ENCODE measurements at regions not wholly inside any gene's neighbourhood (a gene's known extent, or its start where the extent isn't known, plus 50 kb on each side); places are given as distances from the start of the nearest gene placed in this dataset.
A peak's percentile ranks its signal among the peaks of the same experiment; 100 is the strongest.

DNA sequence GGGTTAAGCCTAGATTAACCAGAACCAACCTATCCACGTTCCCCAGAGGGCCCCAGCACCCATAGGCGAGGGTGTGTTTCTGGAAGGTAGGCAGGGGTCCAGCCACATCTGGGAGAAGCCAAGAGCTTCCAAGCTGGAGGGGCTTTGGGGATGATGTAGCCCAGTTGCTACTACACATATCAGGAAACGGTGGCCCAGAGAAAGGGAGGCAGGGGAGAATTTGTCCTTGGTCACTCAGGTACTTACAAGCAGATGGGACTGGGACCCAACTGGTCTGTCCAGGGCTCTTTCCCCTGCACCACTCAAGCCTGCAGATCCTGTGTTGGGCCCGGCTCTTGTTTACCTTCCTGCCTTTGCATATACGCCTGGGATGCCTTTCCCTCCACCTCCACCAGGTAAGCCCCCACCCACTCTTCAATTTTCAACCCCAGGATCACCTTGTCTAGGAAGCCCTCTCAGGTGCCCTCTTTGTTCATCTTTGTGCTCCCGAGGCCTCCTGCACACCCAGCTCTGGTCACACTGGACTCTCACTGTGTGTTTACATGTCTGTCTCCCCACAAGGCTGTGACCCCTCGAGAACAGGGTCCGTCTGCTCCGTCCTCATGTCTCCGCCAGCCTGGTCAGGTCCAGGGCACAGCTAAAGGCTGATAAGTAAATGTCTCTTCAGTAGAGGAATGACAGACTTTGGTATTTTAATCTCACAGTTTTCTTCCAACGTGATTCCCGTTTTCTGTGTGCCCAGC lies 204.4 kb upstream of the LINGO1 start:
- ATAC-seq (ENCODE audit: low read depth) (no peak), DNase-seq (ENCODE audit: low spot score) (peak; percentile 59)
- H3K4me3 ChIP-seq (ENCODE audit: severe bottlenecking) = no peak overlapping the region
- TF ChIP-seq, protein P1, sequence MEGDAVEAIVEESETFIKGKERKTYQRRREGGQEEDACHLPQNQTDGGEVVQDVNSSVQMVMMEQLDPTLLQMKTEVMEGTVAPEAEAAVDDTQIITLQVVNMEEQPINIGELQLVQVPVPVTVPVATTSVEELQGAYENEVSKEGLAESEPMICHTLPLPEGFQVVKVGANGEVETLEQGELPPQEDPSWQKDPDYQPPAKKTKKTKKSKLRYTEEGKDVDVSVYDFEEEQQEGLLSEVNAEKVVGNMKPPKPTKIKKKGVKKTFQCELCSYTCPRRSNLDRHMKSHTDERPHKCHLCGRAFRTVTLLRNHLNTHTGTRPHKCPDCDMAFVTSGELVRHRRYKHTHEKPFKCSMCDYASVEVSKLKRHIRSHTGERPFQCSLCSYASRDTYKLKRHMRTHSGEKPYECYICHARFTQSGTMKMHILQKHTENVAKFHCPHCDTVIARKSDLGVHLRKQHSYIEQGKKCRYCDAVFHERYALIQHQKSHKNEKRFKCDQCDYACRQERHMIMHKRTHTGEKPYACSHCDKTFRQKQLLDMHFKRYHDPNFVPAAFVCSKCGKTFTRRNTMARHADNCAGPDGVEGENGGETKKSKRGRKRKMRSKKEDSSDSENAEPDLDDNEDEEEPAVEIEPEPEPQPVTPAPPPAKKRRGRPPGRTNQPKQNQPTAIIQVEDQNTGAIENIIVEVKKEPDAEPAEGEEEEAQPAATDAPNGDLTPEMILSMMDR (IDR thresholded peaks at IDR 0.05; ENCODE audit: poor library complexity, severe bottlenecking) = no peak
- H3K27me3 ChIP-seq (ENCODE audit: insufficient read depth, poor library complexity, severe bottlenecking) = no peaks in the 10 kb centered on the region
- H3K27ac ChIP-seq (ENCODE audit: poor library complexity, severe bottlenecking) = no peak overlapping the region
- H3K36me3 ChIP-seq (ENCODE audit: low read depth) = no peaks in the 10 kb centered on the region
- no peaks in the 10 kb centered on the region for H3K9me3 ChIP-seq (ENCODE audit: severe bottlenecking)
- H3K4me1 ChIP-seq (ENCODE audit: insufficient read depth, poor library complexity, severe bottlenecking) = peaks cover 13% of the 10 kb centered on the region

DNA sequence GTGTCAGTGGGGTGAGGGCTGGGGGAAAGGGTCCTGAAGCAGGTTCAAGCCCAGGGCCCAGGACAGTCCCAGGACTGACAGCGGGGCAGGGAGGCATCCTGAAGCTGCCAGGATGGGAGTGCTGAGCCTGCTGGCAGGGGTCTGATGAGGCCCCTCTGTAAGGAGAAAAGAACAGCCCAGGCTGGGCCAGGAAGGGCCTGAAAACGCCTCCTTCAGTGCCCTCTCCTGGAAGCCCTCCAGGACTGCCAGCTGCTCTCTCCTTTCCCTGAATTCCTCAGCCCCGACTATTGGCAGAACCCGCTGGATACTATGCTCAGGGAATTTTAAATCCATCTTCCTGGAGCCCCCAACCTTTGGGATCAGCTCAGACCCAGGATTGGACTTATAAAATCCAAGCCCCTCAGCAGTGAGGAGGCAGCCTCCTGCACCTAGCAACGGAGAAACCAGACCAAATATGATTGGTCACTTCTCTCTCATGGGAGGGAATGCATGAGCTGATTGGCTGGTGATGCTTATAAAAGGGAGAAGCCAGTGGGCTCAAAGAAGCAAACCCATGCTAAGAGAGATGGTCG lies 203.5 kb upstream of the LINGO1 start:
- DNase-seq (ENCODE audit: low spot score) (peak; percentile 49), ATAC-seq (ENCODE audit: low read depth) (no peak)
- Histone ChIP-seq H3K36me3 (ENCODE audit: low read depth) (no peaks in the 10 kb centered on the region), H3K27ac (ENCODE audit: poor library complexity, severe bottlenecking) (no peak overlapping the region), H3K4me3 (ENCODE audit: severe bottlenecking) (no peak overlapping the region), H3K27me3 (ENCODE audit: insufficient read depth, poor library complexity, severe bottlenecking) (no peaks in the 10 kb centered on the region), H3K4me1 (ENCODE audit: insufficient read depth, poor library complexity, severe bottlenecking) (peaks cover 4% of the 10 kb centered on the region), H3K9me3 (ENCODE audit: severe bottlenecking) (no peaks in the 10 kb centered on the region)
- TF ChIP-seq, protein P1 (IDR thresholded peaks at IDR 0.05; ENCODE audit: poor library complexity, severe bottlenecking) = no peak

DNA sequence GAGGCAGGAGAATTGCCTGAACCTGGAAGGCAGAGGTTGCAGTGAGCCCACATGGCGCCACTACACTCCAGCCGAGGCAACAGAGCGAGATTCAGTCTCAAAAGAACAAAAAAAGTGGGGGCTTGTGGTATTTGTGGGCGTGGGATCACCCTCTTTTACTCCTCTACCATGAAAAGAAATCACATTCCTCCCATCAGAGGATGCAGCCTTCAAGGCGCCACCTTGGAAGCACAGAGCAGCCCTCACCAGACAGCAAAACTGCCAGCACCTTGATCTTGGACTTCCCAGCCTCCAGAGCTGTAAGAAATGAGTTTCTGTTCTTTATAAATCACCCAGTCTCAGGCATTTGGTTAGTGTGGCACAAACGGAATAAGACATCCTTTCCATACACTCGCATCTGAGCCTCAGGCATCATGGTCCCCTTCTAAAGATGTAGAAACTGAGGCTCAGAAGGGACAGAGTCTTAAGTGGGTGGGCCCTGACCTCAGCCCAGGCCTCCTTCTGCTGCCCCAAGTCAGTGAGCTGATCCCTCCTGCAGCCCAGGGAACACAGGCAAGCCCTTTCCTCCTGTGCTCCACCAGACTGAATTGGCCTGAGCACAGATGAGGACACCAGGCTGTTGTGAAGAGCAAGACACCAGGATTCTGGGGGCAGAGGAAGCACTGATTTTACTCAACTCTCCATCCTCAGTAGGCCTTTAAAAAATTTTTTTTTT lies 201.7 kb upstream of the LINGO1 start:
- no peak for ATAC-seq (ENCODE audit: low read depth)
- TF ChIP-seq, protein P1 (IDR thresholded peaks at IDR 0.05; ENCODE audit: poor library complexity, severe bottlenecking) = no peak
- no peaks in the 10 kb centered on the region for H3K4me1 ChIP-seq (ENCODE audit: insufficient read depth, poor library complexity, severe bottlenecking)
- no peaks in the 10 kb centered on the region for H3K9me3 ChIP-seq (ENCODE audit: severe bottlenecking)
- H3K36me3 ChIP-seq (ENCODE audit: low read depth) = no peaks in the 10 kb centered on the region
- no peak overlapping the region for H3K27ac ChIP-seq (ENCODE audit: poor library complexity, severe bottlenecking)
- no peak overlapping the region for H3K4me3 ChIP-seq (ENCODE audit: severe bottlenecking)
- H3K27me3 ChIP-seq (ENCODE audit: insufficient read depth, poor library complexity, severe bottlenecking) = no peaks in the 10 kb centered on the region
- peak; percentile 54 for DNase-seq (ENCODE audit: low spot score)

DNA sequence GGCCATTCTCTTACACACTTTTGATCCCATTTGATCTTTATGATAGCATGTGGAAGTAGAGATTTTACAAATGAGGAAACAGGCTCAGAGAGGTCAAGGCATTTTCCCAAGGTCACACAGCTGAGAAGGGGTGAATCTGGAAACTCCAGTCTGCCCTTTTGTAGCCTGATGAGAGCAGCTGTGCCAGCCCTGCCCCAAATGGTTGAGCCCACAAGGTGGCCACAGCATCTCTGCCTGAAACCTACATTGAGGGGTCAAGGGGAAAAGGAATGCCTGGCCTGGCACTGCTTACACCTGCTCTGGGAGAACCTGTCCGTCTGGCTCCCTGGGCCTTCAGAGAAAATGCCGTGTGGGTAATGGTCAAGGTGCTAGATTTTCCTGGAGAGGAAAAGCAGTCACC lies 200.2 kb upstream of the LINGO1 start:
- TF ChIP-seq, protein P1 (IDR thresholded peaks at IDR 0.05; ENCODE audit: poor library complexity, severe bottlenecking) = no peak
- Histone ChIP-seq H3K27me3 (ENCODE audit: insufficient read depth, poor library complexity, severe bottlenecking) (no peaks in the 10 kb centered on the region), H3K4me3 (ENCODE audit: severe bottlenecking) (no peak overlapping the region), H3K27ac (ENCODE audit: poor library complexity, severe bottlenecking) (no peak overlapping the region), H3K36me3 (ENCODE audit: low read depth) (no peaks in the 10 kb centered on the region), H3K9me3 (ENCODE audit: severe bottlenecking) (no peaks in the 10 kb centered on the region), H3K4me1 (ENCODE audit: insufficient read depth, poor library complexity, severe bottlenecking) (no peaks in the 10 kb centered on the region)
- ATAC-seq (ENCODE audit: low read depth) (no peak), DNase-seq (ENCODE audit: low spot score) (no peak)

Data from RWPE2 (cell line).